Activated CD4-positive, CD25-positive, alpha-beta regulatory T cell (primary cell): ENCODE measurements at regions not wholly inside any gene's neighbourhood (a gene's known extent, or its start where the extent isn't known, plus 50 kb on each side); places are given as distances from the start of the nearest gene placed in this dataset.

Experiments used
- DNase-seq, 4 experiments: peaks; one replicate each; lab custom pipeline; 2025; lab: John Stamatoyannopoulos, UW

- no peak for DNase-seq
These were observed 783.8 kb downstream of the VRK1 start for GRCh38 chr14:97581016-97581415.

GRCh38 chr14:97582022-97582421 is 784.8 kb downstream of the VRK1 start:
- DNase-seq: no peak

GRCh38 chr14:97584528-97584927 is 787.3 kb downstream of the VRK1 start:
- no peak for DNase-seq

GRCh38 chr14:97592341-97592980 is 795.3 kb downstream of the VRK1 start:
- no peak for DNase-seq

GRCh38 chr14:97594306-97594705 is 797.1 kb downstream of the VRK1 start:
- DNase-seq: no peak

- peak in 2 of 4 experiments; percentile 40 to 52 for DNase-seq
These were observed 805.4 kb downstream of the VRK1 start for GRCh38 chr14:97602438-97603117.

GRCh38 chr14:97603201-97603600 is 806.0 kb downstream of the VRK1 start:
- DNase-seq: no peak

GRCh38 chr14:97604731-97605130 is 807.5 kb downstream of the VRK1 start:
- no peak for DNase-seq

GRCh38 chr14:97618401-97618800 is 821.2 kb downstream of the VRK1 start:
- no peak for DNase-seq

- no peak for DNase-seq
These were observed 821.9 kb downstream of the VRK1 start for GRCh38 chr14:97618917-97619690.

- DNase-seq: no peak
These were observed 822.9 kb downstream of the VRK1 start for GRCh38 chr14:97620066-97620465.

- DNase-seq: no peak
These were observed 827.8 kb downstream of the VRK1 start for GRCh38 chr14:97624985-97625384.

- DNase-seq: no peak
These were observed 828.3 kb downstream of the VRK1 start for GRCh38 chr14:97625477-97625876.

GRCh38 chr14:97626088-97626487 is 828.9 kb downstream of the VRK1 start:
- DNase-seq: no peak

- no peak for DNase-seq
These were observed 833.1 kb downstream of the VRK1 start for GRCh38 chr14:97630249-97630648.

GRCh38 chr14:97633131-97633738 is 836.1 kb downstream of the VRK1 start:
- DNase-seq: no peak

- DNase-seq: peak in 1 of 4 experiments; percentile 4
These were observed 837.6 kb downstream of the VRK1 start for GRCh38 chr14:97634751-97635150.

GRCh38 chr14:97638864-97639263 is 841.7 kb downstream of the VRK1 start:
- DNase-seq: no peak

- DNase-seq: no peak
These were observed 842.8 kb downstream of the VRK1 start for GRCh38 chr14:97640031-97640430.

- no peak for DNase-seq
These were observed 844.6 kb downstream of the VRK1 start for GRCh38 chr14:97641827-97642226.

GRCh38 chr14:97642631-97643030 is 845.4 kb downstream of the VRK1 start:
- DNase-seq: no peak

GRCh38 chr14:97644365-97644764 is 847.2 kb downstream of the VRK1 start:
- DNase-seq: no peak

GRCh38 chr14:97649752-97650151 is 852.6 kb downstream of the VRK1 start:
- no peak for DNase-seq
